Mesodermal cell (in vitro differentiated cells): ENCODE measurements at regions not wholly inside any gene's neighbourhood (a gene's known extent, or its start where the extent isn't known, plus 50 kb on each side); places are given as distances from the start of the nearest gene placed in this dataset.

Experiments
- H3K27ac ChIP-seq: 2 replicates; pipeline ENCODE4 v1.7.0; 2013; ENCODE audit warnings: mild to moderate bottlenecking, low read depth, low read length, moderate library complexity; ENCODE audit not compliant: severe bottlenecking
- H3K36me3 ChIP-seq: 2 replicates; pipeline ENCODE4 v1.7.1; 2013; ENCODE audit warnings: mild to moderate bottlenecking, low read length, moderate library complexity; ENCODE audit not compliant: control insufficient read depth, insufficient read depth
- H3K4me1 ChIP-seq: one replicate; pipeline ENCODE4 v1.7.1; 2013; ENCODE audit warnings: mild to moderate bottlenecking, low read length; ENCODE audit not compliant: insufficient read depth, control insufficient read depth, poor library complexity, severe bottlenecking
- H3K4me3 ChIP-seq: 2 replicates; pipeline ENCODE4 v1.7.0; 2013; ENCODE audit warnings: low read length, control low read depth, mild to moderate bottlenecking; ENCODE audit not compliant: insufficient read depth, poor library complexity, severe bottlenecking; ENCODE audit errors: extremely low read depth
- H3K9me3 ChIP-seq: 2 replicates; pipeline ENCODE4 v1.7.1; 2013; ENCODE audit warnings: mild to moderate bottlenecking, low read length, moderate library complexity; ENCODE audit not compliant: control insufficient read depth
- WGBS, 2 experiments: methylation state at CpG; one replicate each; pipeline ENCODE4 v1.1.5; 2013; ENCODE audit warnings: missing lambda C conversion rate in 2 of 2; ENCODE audit not compliant: insufficient coverage in 2 of 2; 5-methylcytosine and 5-hydroxymethylcytosine counted together

GRCh38 chr9:17928228-17928627, 349.4 kb downstream of the SH3GL2 start:
- no peaks in the 10 kb centered on the region for H3K9me3 ChIP-seq
- 90% methylated on average over 1 of the region's 1 CpG; no CpG with 5 or more reads in 1 of the 2 experiments for WGBS, 2 experiments
- no peak overlapping the region for H3K27ac ChIP-seq
- H3K4me3 ChIP-seq = no peak overlapping the region
- no peaks in the 10 kb centered on the region for H3K36me3 ChIP-seq
- no peaks in the 10 kb centered on the region for H3K4me1 ChIP-seq

GRCh38 chr9:17928768-17929167, 349.9 kb downstream of the SH3GL2 start:
- no CpG with 5 or more reads among the region's 2 CpGs for WGBS, 2 experiments
- Histone ChIP-seq H3K4me1 (no peaks in the 10 kb centered on the region), H3K36me3 (no peaks in the 10 kb centered on the region), H3K9me3 (no peaks in the 10 kb centered on the region), H3K4me3 (no peak overlapping the region), H3K27ac (no peak overlapping the region)

- Histone ChIP-seq H3K4me3 (no peak overlapping the region), H3K9me3 (no peaks in the 10 kb centered on the region), H3K36me3 (no peaks in the 10 kb centered on the region), H3K27ac (no peak overlapping the region), H3K4me1 (no peaks in the 10 kb centered on the region)
- 100% methylated on average over 1 of the region's 2 CpGs; no CpG with 5 or more reads in 1 of the 2 experiments for WGBS, 2 experiments
These were observed 350.6 kb downstream of the SH3GL2 start for GRCh38 chr9:17929506-17929905.

- 73 to 78% methylated on average over 2 to 3 of the region's 5 CpGs for WGBS, 2 experiments
- no peaks in the 10 kb centered on the region for H3K9me3 ChIP-seq
- H3K4me1 ChIP-seq = no peaks in the 10 kb centered on the region
- no peak overlapping the region for H3K4me3 ChIP-seq
- no peaks in the 10 kb centered on the region for H3K36me3 ChIP-seq
- no peak overlapping the region for H3K27ac ChIP-seq
These were observed 351.2 kb downstream of the SH3GL2 start for GRCh38 chr9:17930071-17930470.

- WGBS, 2 experiments = 82 to 92% methylated on average over 5 to 7 of the region's 7 CpGs
- Histone ChIP-seq H3K4me3 (no peak overlapping the region), H3K9me3 (no peaks in the 10 kb centered on the region), H3K4me1 (no peaks in the 10 kb centered on the region), H3K27ac (no peak overlapping the region), H3K36me3 (no peaks in the 10 kb centered on the region)
These were observed 357.5 kb downstream of the SH3GL2 start for GRCh38 chr9:17936365-17936764.

- Histone ChIP-seq H3K27ac (no peak overlapping the region), H3K4me1 (no peaks in the 10 kb centered on the region), H3K4me3 (no peak overlapping the region), H3K9me3 (no peaks in the 10 kb centered on the region), H3K36me3 (no peaks in the 10 kb centered on the region)
- WGBS, 2 experiments = 84 to 90% methylated on average over 6 to 7 of the region's 8 CpGs
These were observed 359.3 kb downstream of the SH3GL2 start for GRCh38 chr9:17938035-17938655.

- H3K9me3 ChIP-seq = no peaks in the 10 kb centered on the region
These were observed 363.6 kb downstream of the SH3GL2 start for GRCh38 chr9:17942498-17942897.

GRCh38 chr9:17955409-17955808, 376.5 kb downstream of the SH3GL2 start:
- WGBS, 2 experiments = 71% methylated on average over 1 of the region's 2 CpGs; no CpG with 5 or more reads in 1 of the 2 experiments
- Histone ChIP-seq H3K36me3 (no peaks in the 10 kb centered on the region), H3K4me1 (no peaks in the 10 kb centered on the region), H3K27ac (no peak overlapping the region), H3K9me3 (no peaks in the 10 kb centered on the region), H3K4me3 (no peak overlapping the region)

More at GRCh38 chr9:17942498-17942897, 363.6 kb downstream of the SH3GL2 start:
- 88 to 100% methylated on average over 1 of the region's 1 CpG for WGBS, 2 experiments
- Histone ChIP-seq H3K4me1 (no peaks in the 10 kb centered on the region), H3K27ac (no peak overlapping the region), H3K4me3 (no peak overlapping the region), H3K36me3 (no peaks in the 10 kb centered on the region)

GRCh38 chr9:17958363-17958762, 379.5 kb downstream of the SH3GL2 start:
- Histone ChIP-seq H3K4me3 (no peak overlapping the region), H3K27ac (no peak overlapping the region), H3K4me1 (no peaks in the 10 kb centered on the region), H3K36me3 (no peaks in the 10 kb centered on the region), H3K9me3 (no peaks in the 10 kb centered on the region)
- no CpG with 5 or more reads among the region's 2 CpGs for WGBS, 2 experiments

GRCh38 chr9:17962747-17963146, 383.9 kb downstream of the SH3GL2 start:
- Histone ChIP-seq H3K4me3 (no peak overlapping the region), H3K9me3 (no peaks in the 10 kb centered on the region)
- WGBS, 2 experiments = 95 to 100% methylated on average over 2 of the region's 3 CpGs

GRCh38 chr9:17963498-17963897, 384.6 kb downstream of the SH3GL2 start:
- Histone ChIP-seq H3K27ac (no peak overlapping the region), H3K9me3 (no peaks in the 10 kb centered on the region), H3K4me1 (no peaks in the 10 kb centered on the region), H3K36me3 (no peaks in the 10 kb centered on the region), H3K4me3 (no peak overlapping the region)
- WGBS, 2 experiments = 81% methylated on average over 2 to 3 of the region's 5 CpGs

More at GRCh38 chr9:17962747-17963146, 383.9 kb downstream of the SH3GL2 start:
- H3K4me1 ChIP-seq = no peaks in the 10 kb centered on the region
- no peaks in the 10 kb centered on the region for H3K36me3 ChIP-seq
- no peak overlapping the region for H3K27ac ChIP-seq
